ENCODE measurements at regions not wholly inside any gene's neighbourhood (a gene's known extent, or its start where the extent isn't known, plus 50 kb on each side); places are given as distances from the start of the nearest gene placed in this dataset.
"Not testable (repeated sequence)": the region's sequence is repeated elsewhere in the genome, so short reads cannot be mapped to it uniquely, and the experiment has no call there.

- DNase-seq = no peak
These were observed 340.8 kb downstream of the NUP35 start for GRCh38 chr2:183465048-183465447.

GRCh38 chr2:183474912-183475695 is 350.9 kb downstream of the NUP35 start:
- DNase-seq = no peak

- no peak for DNase-seq
These were observed 352.2 kb downstream of the NUP35 start for GRCh38 chr2:183476490-183476889.

- DNase-seq = no peak
These were observed 353.1 kb downstream of the NUP35 start for GRCh38 chr2:183477296-183477695.

- DNase-seq = not testable (repeated sequence)
These were observed 354.8 kb downstream of the NUP35 start for GRCh38 chr2:183478941-183479595.

GRCh38 chr2:183487326-183487725 is 363.1 kb downstream of the NUP35 start:
- DNase-seq = no peak

GRCh38 chr2:183488421-183488820 is 364.2 kb downstream of the NUP35 start:
- DNase-seq = no peak

- DNase-seq = no peak
These were observed 366.2 kb downstream of the NUP35 start for GRCh38 chr2:183490489-183490888.

- DNase-seq = no peak
These were observed 366.7 kb downstream of the NUP35 start for GRCh38 chr2:183490914-183491313.

- DNase-seq = no peak
These were observed 368.8 kb downstream of the NUP35 start for GRCh38 chr2:183493040-183493439.

GRCh38 chr2:183495079-183495478 is 370.8 kb downstream of the NUP35 start:
- DNase-seq = no peak

- no peak for DNase-seq
These were observed 371.5 kb downstream of the NUP35 start for GRCh38 chr2:183495589-183496267.

GRCh38 chr2:183497861-183498260 is 373.6 kb downstream of the NUP35 start:
- DNase-seq = no peak

GRCh38 chr2:183505911-183506310 is 381.7 kb downstream of the NUP35 start:
- no peak for DNase-seq

- DNase-seq = no peak
These were observed 386.9 kb downstream of the NUP35 start for GRCh38 chr2:183511154-183511553.

- no peak for DNase-seq
These were observed 395.3 kb downstream of the NUP35 start for GRCh38 chr2:183519371-183520056.

- no peak for DNase-seq
These were observed 397.7 kb downstream of the NUP35 start for GRCh38 chr2:183521911-183522310.

- DNase-seq = no peak
These were observed 398.4 kb downstream of the NUP35 start for GRCh38 chr2:183522489-183523266.

- no peak for DNase-seq
These were observed 406.2 kb downstream of the NUP35 start for GRCh38 chr2:183530333-183530901.

GRCh38 chr2:183532514-183532913 is 408.3 kb downstream of the NUP35 start:
- no peak for DNase-seq

- DNase-seq = no peak
These were observed 408.8 kb downstream of the NUP35 start for GRCh38 chr2:183533021-183533420.

GRCh38 chr2:183536290-183536689 is 412.0 kb downstream of the NUP35 start:
- DNase-seq = no peak
